Right lobe of liver (tissue), 4 donors: ENCODE measurements at regions not wholly inside any gene's neighbourhood (a gene's known extent, or its start where the extent isn't known, plus 50 kb on each side); places are given as distances from the start of the nearest gene placed in this dataset.

ENCODE experiments used
- POLR2A ChIP-seq: fragments of 450-650 bp; IDR thresholded peaks from one replicate; pipeline ENCODE4 v1.6.1; 2017; ENCODE audit warnings: antibody characterized with exemption, mild to moderate bottlenecking
- TF ChIP-seq, protein P1 (sequence below), 4 donors: fragments of 200-600 bp in 3 of 4; fragments of 450-650 bp in 1 of 4; IDR thresholded peaks; one replicate each; pipeline versions ENCODE4 v1.5.1 to v1.8.0; 2016 to 2022; ENCODE audit warnings: antibody characterized with exemption in 4 of 4, mild to moderate bottlenecking in 2 of 4
- donor health status: DM: no; HTN: no; CAD: no.
- donor health status: DM: no; HTN: no; CAD: no.
- donor health status: DM: no; HTN: yes; CAD: no.

DNA sequence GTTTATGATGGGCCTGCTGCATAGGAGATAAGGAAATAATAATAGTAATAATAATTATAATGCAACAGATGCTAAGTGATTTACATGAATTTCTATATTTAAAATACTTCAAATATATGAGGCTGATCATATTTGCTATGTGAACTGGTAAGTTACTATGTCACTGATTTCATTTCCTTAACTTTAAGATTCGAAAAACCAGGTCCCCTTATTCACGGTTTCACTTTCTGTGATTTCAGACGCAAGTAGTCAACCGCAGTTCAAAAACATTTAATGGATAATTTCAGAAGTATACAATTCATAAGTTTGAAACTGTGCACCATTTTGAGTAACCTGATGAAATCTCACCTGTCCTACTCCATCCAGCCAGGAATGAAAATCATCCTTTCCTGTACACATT lies 1697.1 kb upstream of the LRRTM1 start:
- TF ChIP-seq, protein P1, sequence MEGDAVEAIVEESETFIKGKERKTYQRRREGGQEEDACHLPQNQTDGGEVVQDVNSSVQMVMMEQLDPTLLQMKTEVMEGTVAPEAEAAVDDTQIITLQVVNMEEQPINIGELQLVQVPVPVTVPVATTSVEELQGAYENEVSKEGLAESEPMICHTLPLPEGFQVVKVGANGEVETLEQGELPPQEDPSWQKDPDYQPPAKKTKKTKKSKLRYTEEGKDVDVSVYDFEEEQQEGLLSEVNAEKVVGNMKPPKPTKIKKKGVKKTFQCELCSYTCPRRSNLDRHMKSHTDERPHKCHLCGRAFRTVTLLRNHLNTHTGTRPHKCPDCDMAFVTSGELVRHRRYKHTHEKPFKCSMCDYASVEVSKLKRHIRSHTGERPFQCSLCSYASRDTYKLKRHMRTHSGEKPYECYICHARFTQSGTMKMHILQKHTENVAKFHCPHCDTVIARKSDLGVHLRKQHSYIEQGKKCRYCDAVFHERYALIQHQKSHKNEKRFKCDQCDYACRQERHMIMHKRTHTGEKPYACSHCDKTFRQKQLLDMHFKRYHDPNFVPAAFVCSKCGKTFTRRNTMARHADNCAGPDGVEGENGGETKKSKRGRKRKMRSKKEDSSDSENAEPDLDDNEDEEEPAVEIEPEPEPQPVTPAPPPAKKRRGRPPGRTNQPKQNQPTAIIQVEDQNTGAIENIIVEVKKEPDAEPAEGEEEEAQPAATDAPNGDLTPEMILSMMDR (IDR thresholded peaks at IDR 0.05), result no peak
- TF ChIP-seq POLR2A, result no peak
